ENCODE measurements at regions not wholly inside any gene's neighbourhood (a gene's known extent, or its start where the extent isn't known, plus 50 kb on each side); places are given as distances from the start of the nearest gene placed in this dataset.

DNA sequence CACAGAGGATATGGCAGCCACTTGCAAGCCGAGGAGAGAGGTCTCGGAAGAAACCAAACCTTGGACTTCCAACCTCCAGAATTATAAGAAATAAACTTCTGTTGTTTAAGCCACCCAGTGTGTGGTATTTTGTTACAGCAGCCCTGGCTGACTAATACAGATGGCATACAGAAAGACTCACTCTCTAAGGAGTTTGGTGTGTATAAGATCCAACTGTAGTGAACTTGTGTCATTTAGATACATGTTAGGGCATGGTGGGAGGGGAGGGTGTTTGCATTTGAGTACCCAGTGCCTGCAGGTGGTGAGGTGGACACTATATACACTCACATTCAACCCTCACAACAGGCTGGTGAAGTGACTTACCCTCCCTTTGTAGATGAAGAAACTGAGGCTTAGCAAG lies 233.2 kb upstream of the KLF3 start:
- no peak for TF ChIP-seq RFX5 (IDR thresholded peaks at IDR 0.05; ENCODE audit: borderline replicate concordance, low read depth, low read length)
- TF ChIP-seq, protein P1, sequence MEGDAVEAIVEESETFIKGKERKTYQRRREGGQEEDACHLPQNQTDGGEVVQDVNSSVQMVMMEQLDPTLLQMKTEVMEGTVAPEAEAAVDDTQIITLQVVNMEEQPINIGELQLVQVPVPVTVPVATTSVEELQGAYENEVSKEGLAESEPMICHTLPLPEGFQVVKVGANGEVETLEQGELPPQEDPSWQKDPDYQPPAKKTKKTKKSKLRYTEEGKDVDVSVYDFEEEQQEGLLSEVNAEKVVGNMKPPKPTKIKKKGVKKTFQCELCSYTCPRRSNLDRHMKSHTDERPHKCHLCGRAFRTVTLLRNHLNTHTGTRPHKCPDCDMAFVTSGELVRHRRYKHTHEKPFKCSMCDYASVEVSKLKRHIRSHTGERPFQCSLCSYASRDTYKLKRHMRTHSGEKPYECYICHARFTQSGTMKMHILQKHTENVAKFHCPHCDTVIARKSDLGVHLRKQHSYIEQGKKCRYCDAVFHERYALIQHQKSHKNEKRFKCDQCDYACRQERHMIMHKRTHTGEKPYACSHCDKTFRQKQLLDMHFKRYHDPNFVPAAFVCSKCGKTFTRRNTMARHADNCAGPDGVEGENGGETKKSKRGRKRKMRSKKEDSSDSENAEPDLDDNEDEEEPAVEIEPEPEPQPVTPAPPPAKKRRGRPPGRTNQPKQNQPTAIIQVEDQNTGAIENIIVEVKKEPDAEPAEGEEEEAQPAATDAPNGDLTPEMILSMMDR (IDR thresholded peaks at IDR 0.05; ENCODE audit: control extremely low read depth in 1 of 3, insufficient read depth in 1 of 3, low read depth in 1 of 3, low read length in 3 of 3): no peak
- no peak for TF ChIP-seq POLR2A (IDR thresholded peaks at IDR 0.05; ENCODE audit: control extremely low read depth in 1 of 2, low read depth in 2 of 2, low read length in 2 of 2)
- TF ChIP-seq CEBPB (IDR thresholded peaks at IDR 0.05; ENCODE audit: low read depth, low read length): no peak
- no peak for TF ChIP-seq USF2 (IDR thresholded peaks at IDR 0.05; ENCODE audit: low read length)
